Sigmoid colon (tissue), 6 donors: ENCODE measurements at regions not wholly inside any gene's neighbourhood (a gene's known extent, or its start where the extent isn't known, plus 50 kb on each side); places are given as distances from the start of the nearest gene placed in this dataset.

Source experiments
- DNase-seq: peaks from one replicate; pipeline ENCODE4 v3.0.0-alpha.2; 2019
- H3K27ac ChIP-seq, 4 donors: fragments of 200-600 bp; sonication (generic); one replicate each; pipeline ENCODE4 v1.5.1; 2016 to 2019; ENCODE audit warnings: mild to moderate bottlenecking in 1 of 4
- H3K27me3 ChIP-seq, 3 donors: fragments of 200-600 bp; sonication (generic); one replicate each; pipeline ENCODE4 v1.5.1; 2019; ENCODE audit warnings: mild to moderate bottlenecking in 1 of 3
- H3K36me3 ChIP-seq, 4 donors: fragments of 200-600 bp; sonication (generic); one replicate each; pipeline ENCODE4 v1.5.1; 2016 to 2019
- H3K4me1 ChIP-seq, 4 donors: fragments of 200-600 bp; sonication (generic); one replicate each; pipeline ENCODE4 v1.5.1; 2017 to 2019
- H3K4me3 ChIP-seq, 4 donors: fragments of 200-600 bp; sonication (generic); one replicate each; pipeline ENCODE4 v1.5.1; 2017 to 2019; ENCODE audit warnings: mild to moderate bottlenecking in 2 of 4, moderate library complexity in 1 of 4
- H3K9me3 ChIP-seq, 4 donors: fragments of 200-600 bp in 3 of 4; sonication (generic) in 3 of 4; one replicate each; pipeline versions ENCODE4 v1.5.1 to v1.6.1; 2013 to 2019
- CTCF ChIP-seq, 4 experiments: fragments of 450-650 bp in 3 of 4; fragments of 200-600 bp in 1 of 4; IDR thresholded peaks; one replicate each; pipeline ENCODE4 v1.5.1; 2016 to 2019; ENCODE audit warnings: antibody characterized with exemption in 4 of 4, mild to moderate bottlenecking in 3 of 4, moderate library complexity in 2 of 4
- EP300 ChIP-seq, 4 donors: sonication (generic); formaldehyde crosslinking; IDR thresholded peaks; one replicate each; pipeline ENCODE4 v1.6.1; 2017; ENCODE audit warnings: antibody characterized with exemption in 4 of 4
- POLR2A ChIP-seq, 2 donors: fragments of 450-650 bp; IDR thresholded peaks; one replicate each; pipeline ENCODE4 v1.6.1; 2016; ENCODE audit warnings: antibody characterized with exemption in 2 of 2, mild to moderate bottlenecking in 2 of 2, moderate library complexity in 2 of 2
- POLR2AphosphoS5 ChIP-seq, 4 donors: sonication (generic); formaldehyde crosslinking; IDR thresholded peaks; one replicate each; pipeline ENCODE4 v1.6.1; 2017; ENCODE audit warnings: antibody characterized with exemption in 4 of 4
- WGBS, 2 donors: extraction: QIAGEN DNeasy Blood & Tissue Kit; methylation state at CpG; one replicate each; pipeline ENCODE4 v1.1.7; 2013; 5-methylcytosine and 5-hydroxymethylcytosine counted together
- intact Hi-C: fragments of 100-400 bp; cut with DNase I; formaldehyde crosslinking; loops from one replicate; pipeline ENCODE4 v1.15.1; 2023
- donor health status: healthy with polysubstance abuse.
- donor health status: healthy.

GRCh38 chr11:22459048-22459447, 120.9 kb downstream of the SLC17A6 start:
- H3K27me3 ChIP-seq = no peaks in the 10 kb centered on the region
- TF ChIP-seq EP300 (IDR thresholded peaks at IDR 0.05) (no peak), POLR2AphosphoS5 (IDR thresholded peaks at IDR 0.05) (no peak), CTCF (IDR thresholded peaks at IDR 0.05) (no peak), POLR2A (IDR thresholded peaks at IDR 0.05) (no peak)
- 65 to 66% methylated on average over 3 of the region's 3 CpGs for WGBS, 2 donors

GRCh38 chr11:22458161-22458560, 120.0 kb downstream of the SLC17A6 start:
- intact Hi-C loops = no loop called here
- Histone ChIP-seq H3K4me1 (no peaks in the 10 kb centered on the region), H3K4me3 (no peak overlapping the region), H3K27me3 (no peaks in the 10 kb centered on the region), H3K9me3 (no peaks in the 10 kb centered on the region), H3K36me3 (no peaks in the 10 kb centered on the region), H3K27ac (no peak overlapping the region)
- no peak for DNase-seq
- 51 to 70% methylated on average over 3 of the region's 3 CpGs for WGBS, 2 donors
- TF ChIP-seq CTCF (IDR thresholded peaks at IDR 0.05) (no peak), POLR2AphosphoS5 (IDR thresholded peaks at IDR 0.05) (no peak), POLR2A (IDR thresholded peaks at IDR 0.05) (no peak), EP300 (IDR thresholded peaks at IDR 0.05) (no peak)

More at GRCh38 chr11:22459048-22459447, 120.9 kb downstream of the SLC17A6 start:
- no peak overlapping the region for H3K4me3 ChIP-seq
- no peaks in the 10 kb centered on the region for H3K9me3 ChIP-seq
- DNase-seq = no peak
- H3K36me3 ChIP-seq = no peaks in the 10 kb centered on the region
- no peaks in the 10 kb centered on the region for H3K4me1 ChIP-seq
- no peak overlapping the region for H3K27ac ChIP-seq
- intact Hi-C loops = no loop called here

GRCh38 chr11:22456993-22457762, 119.0 kb downstream of the SLC17A6 start:
- TF ChIP-seq POLR2A (IDR thresholded peaks at IDR 0.05) (no peak), CTCF (IDR thresholded peaks at IDR 0.05) (no peak), EP300 (IDR thresholded peaks at IDR 0.05) (no peak), POLR2AphosphoS5 (IDR thresholded peaks at IDR 0.05) (no peak)
- 78% methylated on average over 1 of the region's 1 CpG for WGBS, 2 donors
- no peaks in the 10 kb centered on the region for H3K4me1 ChIP-seq
- no peak overlapping the region for H3K27ac ChIP-seq
- no peaks in the 10 kb centered on the region for H3K36me3 ChIP-seq
- no peak for DNase-seq
- intact Hi-C loops = no loop called here
- no peaks in the 10 kb centered on the region for H3K27me3 ChIP-seq
- H3K9me3 ChIP-seq = no peaks in the 10 kb centered on the region
- H3K4me3 ChIP-seq = no peak overlapping the region

- 57 to 70% methylated on average over 4 of the region's 4 CpGs for WGBS, 2 donors
- H3K27ac ChIP-seq = no peak overlapping the region
Measured at GRCh38 chr11:22454461-22455090, 116.4 kb downstream of the SLC17A6 start.

More at GRCh38 chr11:22454461-22455090, 116.4 kb downstream of the SLC17A6 start:
- Histone ChIP-seq H3K4me3 (no peak overlapping the region), H3K9me3 (no peaks in the 10 kb centered on the region), H3K27me3 (no peaks in the 10 kb centered on the region), H3K36me3 (no peaks in the 10 kb centered on the region), H3K4me1 (no peaks in the 10 kb centered on the region)
- no peak for DNase-seq
- intact Hi-C loops = no loop called here
- TF ChIP-seq CTCF (IDR thresholded peaks at IDR 0.05) (no peak), EP300 (IDR thresholded peaks at IDR 0.05) (no peak), POLR2AphosphoS5 (IDR thresholded peaks at IDR 0.05) (no peak), POLR2A (IDR thresholded peaks at IDR 0.05) (no peak)
